GM12878 (cell line): ENCODE measurements at regions not wholly inside any gene's neighbourhood (a gene's known extent, or its start where the extent isn't known, plus 50 kb on each side); places are given as distances from the start of the nearest gene placed in this dataset.

Experiments used
- ATAC-seq: fragments of 200-7000 bp; cut with Tn5 transposase; 3 replicates; pipeline ENCODE4 v1.9.1; 2020; ENCODE audit warnings: mild to moderate bottlenecking, moderate library complexity
- BruUV-seq: library from RNA; stranded (reverse); fragments of 400-500 nt; replicated peaks from 2 replicates; lab custom pipeline; 2021; lab: Mats Ljungman, UMichigan
- CTCF ChIA-PET: fragments of 300-600 bp; sonication (Branson Sonifier 250); formaldehyde crosslinking; extraction: SDS; loops from one replicate; lab custom pipeline; 2021; ENCODE audit warnings: inconsistent platforms; lab: Yijun Ruan, JAX
- POLR2A ChIA-PET: fragments of 350-600 bp; formaldehyde crosslinking; extraction: SDS; loops from one replicate; lab custom pipeline; 2021; ENCODE audit warnings: inconsistent platforms; lab: Charles Lee
- RAD21 ChIA-PET: fragments of 300-600 bp; sonication (Branson Sonifier 250); formaldehyde crosslinking; loops from one replicate; lab custom pipeline; 2023; ENCODE audit warnings: antibody characterized with exemption; ENCODE audit not compliant: unreplicated experiment; lab: Charles Lee
- SMC1A ChIA-PET: fragments of 300-600 bp; sonication (Branson Sonifier 250); formaldehyde crosslinking; loops from one replicate; lab custom pipeline; 2023; ENCODE audit not compliant: unreplicated experiment, uncharacterized antibody; lab: Charles Lee
- DNase-seq: peaks from one replicate; pipeline ENCODE4 v3.0.0-alpha.2; 2011; ENCODE audit warnings: low read depth, low spot score
- FAIRE-seq: peaks from 3 replicates; lab custom pipeline; 2011; peaks lifted over from hg19 to GRCh38; lab: Jason Lieb, UNC
- H2AFZ ChIP-seq: 2 replicates; pipeline ENCODE4 v1.6.0; 2011; ENCODE audit warnings: low read depth, low read length, control low read depth; ENCODE audit not compliant: control insufficient read depth
- H3K27ac ChIP-seq: 2 replicates; pipeline ENCODE4 v1.5.1; 2011; ENCODE audit warnings: control low read depth; ENCODE audit not compliant: control insufficient read depth, insufficient read depth
- H3K27me3 ChIP-seq, 2 experiments: replicated peaks in 1 of 2; 2 replicates each; pipeline versions ENCODE4 v1.6.0 to v1.6.1; 2011; ENCODE audit warnings: low read length in 1 of 2; ENCODE audit not compliant: control insufficient read depth in 2 of 2, insufficient read depth in 2 of 2
- H3K36me3 ChIP-seq, 2 experiments: 2 replicates each; pipeline ENCODE4 v1.5.1; 2011; ENCODE audit warnings: low read length in 1 of 2; ENCODE audit not compliant: control insufficient read depth in 2 of 2, insufficient read depth in 2 of 2
- H3K4me1 ChIP-seq: 2 replicates; pipeline ENCODE4 v1.6.1; 2011; ENCODE audit warnings: mild to moderate bottlenecking, low read length, moderate library complexity, mixed read lengths; ENCODE audit not compliant: control insufficient read depth, insufficient read depth
- H3K4me2 ChIP-seq: 2 replicates; pipeline ENCODE4 v1.6.0; 2011; ENCODE audit warnings: control low read depth; ENCODE audit not compliant: control insufficient read depth, insufficient read depth
- H3K4me3 ChIP-seq: fragments of 200-600 bp; sonication (generic); 2 replicates; pipeline ENCODE4 v1.5.1; 2016
- H3K79me2 ChIP-seq: 2 replicates; pipeline ENCODE4 v1.6.0; 2011; ENCODE audit warnings: low read length; ENCODE audit not compliant: control insufficient read depth, insufficient read depth
- H3K9ac ChIP-seq: 2 replicates; pipeline ENCODE4 v1.8.0; 2011; ENCODE audit warnings: low read length, control low read depth, mixed read lengths; ENCODE audit not compliant: control insufficient read depth, insufficient read depth
- H3K9me3 ChIP-seq: replicated peaks from 3 replicates; pipeline ENCODE4 v1.5.1; 2011; ENCODE audit warnings: mild to moderate bottlenecking, low read length; ENCODE audit not compliant: control insufficient read depth, insufficient read depth
- H4K20me1 ChIP-seq: 2 replicates; pipeline ENCODE4 v1.6.0; 2011; ENCODE audit not compliant: control insufficient read depth, insufficient read depth
- CBX3 ChIP-seq: fragments of 200-600 bp; sonication (generic); IDR thresholded peaks from 2 replicates; pipeline ENCODE4 v1.6.1; 2016; ENCODE audit warnings: low read depth, borderline replicate concordance
- CHD1 ChIP-seq: IDR thresholded peaks from 2 replicates; pipeline ENCODE4 v1.6.1; 2012; ENCODE audit warnings: low read depth, low read length, improper control_type of control experiment
- KAT2A ChIP-seq: conservative IDR thresholded peaks from 2 replicates; pipeline ENCODE4 v1.6.1; 2011; ENCODE audit warnings: low read depth, low read length; ENCODE audit not compliant: control insufficient read depth
- NFXL1 ChIP-seq: fragments of 450-650 bp; IDR thresholded peaks from 2 replicates; pipeline ENCODE4 v1.6.1; 2017; ENCODE audit warnings: antibody characterized with exemption, mild to moderate bottlenecking, borderline replicate concordance
- NFYA ChIP-seq: IDR thresholded peaks from 2 replicates; pipeline ENCODE4 v1.6.1; 2011; ENCODE audit warnings: low read depth, mild to moderate bottlenecking, low read length, improper control_type of control experiment, borderline replicate concordance
- PAX8 ChIP-seq: fragments of 450-650 bp; IDR thresholded peaks from 2 replicates; pipeline ENCODE4 v1.6.1; 2017; ENCODE audit warnings: mild to moderate bottlenecking, moderate library complexity
- RB1 ChIP-seq: fragments of 450-650 bp; formaldehyde crosslinking; IDR thresholded peaks from 2 replicates; pipeline ENCODE4 v1.6.1; 2017; ENCODE audit warnings: mild to moderate bottlenecking, borderline replicate concordance
- SIN3A ChIP-seq: IDR thresholded peaks from 2 replicates; pipeline ENCODE4 v1.6.1; 2012; ENCODE audit warnings: low read depth, low read length, improper control_type of control experiment
- SKIL ChIP-seq: fragments of 450-650 bp; IDR thresholded peaks from 2 replicates; pipeline ENCODE4 v1.6.1; 2017; ENCODE audit warnings: mild to moderate bottlenecking, low read depth, inconsistent platforms; ENCODE audit not compliant: poor library complexity, severe bottlenecking
- SUZ12 ChIP-seq: fragments of 200-600 bp; sonication (generic); IDR thresholded peaks from one replicate; pipeline ENCODE4 v1.6.1; 2018; ENCODE audit warnings: antibody characterized with exemption, mild to moderate bottlenecking; ENCODE audit not compliant: unreplicated experiment
- TAF1 ChIP-seq: IDR thresholded peaks from 2 replicates; pipeline ENCODE4 v1.6.1; 2011; ENCODE audit warnings: mild to moderate bottlenecking, low read depth, low read length, borderline replicate concordance
- WRNIP1 ChIP-seq: IDR thresholded peaks from 2 replicates; pipeline ENCODE4 v1.6.1; 2011; ENCODE audit warnings: low read depth, low read length, improper control_type of control experiment, borderline replicate concordance
- YBX1 ChIP-seq: fragments of 450-650 bp; IDR thresholded peaks from 2 replicates; pipeline ENCODE4 v1.6.1; 2016; ENCODE audit warnings: antibody characterized with exemption
- ZBED1 ChIP-seq: IDR thresholded peaks from 2 replicates; pipeline ENCODE4 v1.6.1; 2016; ENCODE audit warnings: borderline replicate concordance
- ZNF687 ChIP-seq: fragments of 450-650 bp; IDR thresholded peaks from 2 replicates; pipeline ENCODE4 v1.6.1; 2017; ENCODE audit warnings: mild to moderate bottlenecking, moderate library complexity
- WGBS: methylation state at CpG from one replicate; pipeline ENCODE4 v1.1.6; 2016; ENCODE audit warnings: low lambda C conversion rate; ENCODE audit not compliant: insufficient replicate concordance, insufficient coverage; ENCODE audit errors: missing lambda C conversion rate; 5-methylcytosine and 5-hydroxymethylcytosine counted together
- in situ Hi-C: fragments of 300-500 bp; cut with MboI; formaldehyde crosslinking; loops from 9 replicates; pipeline ENCODE4 v1.14.3; 2018; ENCODE audit warnings: mixed read lengths
- intact Hi-C: fragments of 100-400 bp; cut with micrococcal nuclease; formaldehyde crosslinking; loops from one replicate; pipeline ENCODE4 v1.14.2; 2022; ENCODE audit not compliant: unreplicated experiment

GRCh38 chr4:23106516-23106915 is 413.8 kb downstream of the GBA3 start:
- SMC1A ChIA-PET, result interaction anchor here (1.1 to 1.7 kb wide), 4 partner anchors 13 to 272 kb away, joined by 3 to 6 read pairs (median 4); no protein-coding TSS in a partner anchor
- POLR2A ChIA-PET, result no interaction called here
- CTCF ChIA-PET, result interaction anchor here (0.6 to 3.8 kb wide), 2 partner anchors 30 to 849 kb away, joined by 3 to 13 read pairs; no protein-coding TSS in a partner anchor
- in situ Hi-C loops, result no loop called here
- Histone ChIP-seq H3K27me3 (no peaks in the 10 kb centered on the region), H3K4me3 (no peak overlapping the region), H3K9me3 (no peaks in the 10 kb centered on the region), H4K20me1 (no peaks in the 10 kb centered on the region), H3K27ac (no peak overlapping the region), H3K79me2 (no peaks in the 10 kb centered on the region), H3K36me3 (no peaks in the 10 kb centered on the region), H2AFZ (no peak overlapping the region), H3K4me1 (no peaks in the 10 kb centered on the region), H3K4me2 (no peak overlapping the region), H3K9ac (no peak overlapping the region)
- no peak for DNase-seq
- TF ChIP-seq CHD1 (no peak), ZNF687 (no peak), NFXL1 (no peak), SKIL (no peak), TAF1 (no peak), PAX8 (no peak), ZBED1 (no peak), CBX3 (no peak), YBX1 (no peak), WRNIP1 (no peak), SUZ12 (no peak), KAT2A (no peak), RB1 (no peak), SIN3A (no peak), NFYA (no peak)
- RAD21 ChIA-PET, result interaction anchor here (0.9 kb wide), 1 partner anchor 57 kb away, joined by 3 read pairs; no protein-coding TSS in a partner anchor
- no TSS peak for BruUV-seq
- no peak for ATAC-seq
- FAIRE-seq, result no peak
- intact Hi-C loops, result no loop called here
- WGBS, result 0% methylated on average over 1 of the region's 1 CpG
